ENCODE measurements at regions not wholly inside any gene's neighbourhood (a gene's known extent, or its start where the extent isn't known, plus 50 kb on each side); places are given as distances from the start of the nearest gene placed in this dataset.

DNA sequence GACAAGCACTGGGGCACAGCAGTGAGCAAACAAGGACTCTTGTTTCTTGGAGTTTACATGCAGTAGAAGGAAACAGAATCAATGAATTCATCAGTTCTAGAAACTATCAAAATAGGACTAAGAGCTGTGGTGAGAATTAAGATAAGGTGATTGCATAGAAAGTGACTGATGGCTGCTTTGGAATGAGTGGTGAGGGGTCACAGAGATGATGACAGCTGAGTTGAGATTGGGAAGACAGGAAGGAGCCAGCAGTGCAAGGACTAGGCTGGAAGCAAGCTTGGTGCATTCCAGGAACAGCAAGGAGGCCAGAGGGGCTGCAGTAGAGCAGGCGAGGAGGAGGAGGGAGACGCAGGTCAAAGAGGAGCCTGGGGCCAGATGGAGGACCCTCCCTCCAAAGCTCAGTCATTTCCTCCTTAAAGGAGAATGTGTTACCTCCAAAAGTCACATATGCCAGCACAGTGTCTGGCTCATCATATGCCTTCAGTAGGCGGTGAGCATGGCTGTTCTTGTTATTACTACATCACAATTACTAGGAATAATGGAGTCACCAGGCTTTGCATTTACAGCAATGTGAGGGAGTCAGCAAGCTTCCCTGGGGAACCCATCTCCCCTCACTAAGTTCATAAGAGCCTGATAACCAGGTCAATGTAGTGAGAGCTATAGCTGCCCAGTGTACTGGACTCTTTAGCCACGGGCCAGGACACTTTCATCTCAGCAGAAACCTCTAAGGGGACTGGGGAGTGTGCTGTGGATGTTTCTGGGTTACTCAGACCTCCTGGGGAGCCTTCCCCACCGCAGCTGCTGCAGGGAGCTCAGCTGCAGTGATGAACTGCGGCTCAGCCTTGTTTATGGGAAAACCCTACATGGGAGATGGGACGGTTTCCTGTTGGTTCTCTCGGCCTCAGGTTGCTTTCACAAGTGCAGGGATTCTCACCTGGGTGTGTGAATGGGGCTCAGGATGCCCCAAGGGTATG lies 157.2 kb downstream of the SEC14L1 start:
- Histone ChIP-seq H2AFZ (ENCODE audit: low read depth, low read length) (no peak overlapping the region), H3K27me3 (ENCODE audit: control insufficient read depth in 2 of 2, insufficient read depth in 2 of 2, low read length in 2 of 2) (peaks cover 0 to 15% of the 10 kb centered on the region in 2 experiments; a peak in 2 of 5 replicates), H3K4me1 (replicated peaks in 1 of 2; ENCODE audit: control insufficient read depth in 2 of 2, insufficient read depth in 2 of 2, low read length in 2 of 2) (peaks cover 0 to 4% of the 10 kb centered on the region in 2 experiments; a peak in 1 of 5 replicates), H3K36me3 (ENCODE audit: control insufficient read depth, insufficient read depth, low read length) (no peaks in the 10 kb centered on the region), H3K27ac (ENCODE audit: extremely low read depth, low read depth, low read length) (no peak overlapping the region), H3K4me2 (ENCODE audit: insufficient read depth, low read length) (no peak overlapping the region), H3K4me3 (no peak overlapping the region), H3K9me1 (ENCODE audit: control insufficient read depth, insufficient read depth, low read length) (no peaks in the 10 kb centered on the region), H3K79me2 (ENCODE audit: control insufficient read depth, insufficient read depth, low read length) (no peaks in the 10 kb centered on the region), H4K20me1 (replicated peaks; ENCODE audit: control insufficient read depth, insufficient read depth, low read length) (peaks cover 7% of the 10 kb centered on the region; the same call in 1 of the 2 replicates), H3K9me3 (replicated peaks; ENCODE audit: control insufficient read depth, insufficient read depth, low read depth, low read length) (no peaks in the 10 kb centered on the region), H3K9ac (ENCODE audit: insufficient read depth in 1 of 2, low read depth in 2 of 2, low read length in 2 of 2) (no peak overlapping the region)
- 4% methylated on average over 8 of the region's 8 CpGs for WGBS (ENCODE audit: insufficient coverage, low coverage, missing lambda C conversion rate)
- no peak for DNase-seq (ENCODE audit: extremely low read depth in 1 of 4, low spot score in 3 of 4)
- intact Hi-C loops (cut with micrococcal nuclease), result no loop called here
- CTCF ChIA-PET (ENCODE audit: low intra/inter-chr PET ratio), result no interaction called here
- in situ Hi-C loops (cut with MboI), result no loop called here
- no peak for FAIRE-seq
- ATAC-seq, result no peak
- TF ChIP-seq POLR3A (IDR thresholded peaks at IDR 0.05; ENCODE audit: borderline replicate concordance, extremely low read depth, insufficient read depth, insufficient read length), result no peak
- TF ChIP-seq XRCC5 (IDR thresholded peaks at IDR 0.05; ENCODE audit: low read depth, low read length), result no peak
- no peak for TF ChIP-seq TAF1 (IDR thresholded peaks at IDR 0.05; ENCODE audit: control insufficient read depth, extremely low read depth, insufficient read depth, low read length, severe bottlenecking)
- TF ChIP-seq NR2F6 (CRISPR knock-in tag; IDR thresholded peaks at IDR 0.05), result no peak
- POLR2A ChIA-PET, result interaction anchor here (0.6 to 1.8 kb wide), 3 partner anchors 11 to 941 kb away, joined by 3 to 5 read pairs (median 4); no protein-coding TSS in a partner anchor
- no TSS peak for BruUV-seq (replicated peaks)
